GM23338 (cell line): ENCODE measurements at regions not wholly inside any gene's neighbourhood (a gene's known extent, or its start where the extent isn't known, plus 50 kb on each side); places are given as distances from the start of the nearest gene placed in this dataset.

ENCODE experiments used
- ATAC-seq: fragments of 200-7000 bp; cut with Tn5 transposase; 3 replicates; pipeline ENCODE4 v1.9.1; 2020
- DNase-seq: peaks from one replicate; pipeline ENCODE4 v3.0.0-alpha.2; 2015; ENCODE audit warnings: low spot score
- H2AFZ ChIP-seq: fragments of 200-600 bp; sonication (generic); 2 replicates; pipeline ENCODE4 v1.8.0; 2016; ENCODE audit warnings: antibody characterized with exemption, mild to moderate bottlenecking, moderate library complexity
- H3F3A ChIP-seq: fragments of 200-600 bp; sonication (generic); replicated peaks from 2 replicates; pipeline ENCODE4 v1.8.0; 2017; ENCODE audit warnings: antibody characterized with exemption, mixed run types, low read depth
- H3K27ac ChIP-seq: fragments of 200-600 bp; sonication (generic); 2 replicates; pipeline ENCODE4 v1.6.1; 2016; ENCODE audit warnings: low read depth
- H3K27me3 ChIP-seq: fragments of 200-600 bp; sonication (generic); 2 replicates; pipeline ENCODE4 v1.8.0; 2016; ENCODE audit warnings: mild to moderate bottlenecking, mixed run types, moderate library complexity; ENCODE audit not compliant: insufficient read depth
- H3K36me3 ChIP-seq: fragments of 200-600 bp; sonication (generic); 2 replicates; pipeline ENCODE4 v1.8.0; 2016; ENCODE audit warnings: mild to moderate bottlenecking; ENCODE audit not compliant: insufficient read depth
- H3K4me1 ChIP-seq: fragments of 200-600 bp; sonication (generic); 2 replicates; pipeline ENCODE4 v1.8.0; 2016; ENCODE audit warnings: mild to moderate bottlenecking, moderate library complexity; ENCODE audit not compliant: insufficient read depth
- H3K4me2 ChIP-seq: fragments of 200-600 bp; sonication (generic); 2 replicates; pipeline ENCODE4 v1.7.1; 2017; ENCODE audit warnings: mixed run types
- H3K4me3 ChIP-seq: fragments of 200-600 bp; sonication (generic); 2 replicates; pipeline ENCODE4 v1.6.1; 2016; ENCODE audit warnings: mixed run types
- H3K79me2 ChIP-seq: fragments of 200-600 bp; sonication (generic); replicated peaks from 2 replicates; pipeline ENCODE4 v1.8.0; 2017; ENCODE audit warnings: mild to moderate bottlenecking; ENCODE audit not compliant: insufficient read depth
- H3K9me2 ChIP-seq: fragments of 200-600 bp; sonication (generic); 2 replicates; pipeline ENCODE4 v1.8.0; 2017; ENCODE audit not compliant: insufficient read depth
- H4K20me1 ChIP-seq: fragments of 200-600 bp; sonication (generic); replicated peaks from 2 replicates; pipeline ENCODE4 v1.8.0; 2017; ENCODE audit warnings: mild to moderate bottlenecking; ENCODE audit not compliant: insufficient read depth
- H3K27ac Mint-ChIP-seq: 2 replicates; pipeline ENCODE4 v1.8.0; 2020; ENCODE audit warnings: inconsistent platforms, mild to moderate bottlenecking, moderate library complexity, mixed read lengths
- H3K27me3 Mint-ChIP-seq: 3 replicates; pipeline ENCODE4 v1.8.0; 2022; ENCODE audit warnings: low read depth, mild to moderate bottlenecking, moderate library complexity, mixed read lengths, inconsistent platforms; ENCODE audit not compliant: insufficient read depth, poor library complexity
- H3K36me3 Mint-ChIP-seq: 3 replicates; pipeline ENCODE4 v1.8.0; 2021; ENCODE audit warnings: low read depth, mild to moderate bottlenecking, inconsistent platforms, moderate library complexity, mixed read lengths
- H3K4me1 Mint-ChIP-seq: 3 replicates; pipeline ENCODE4 v1.8.0; 2020; ENCODE audit warnings: mild to moderate bottlenecking, inconsistent platforms, mixed read lengths
- H3K4me3 Mint-ChIP-seq: 3 replicates; pipeline ENCODE4 v1.8.0; 2021; ENCODE audit warnings: moderate library complexity, mild to moderate bottlenecking, inconsistent platforms, mixed read lengths
- H3K9me3 Mint-ChIP-seq: 3 replicates; pipeline ENCODE4 v1.8.0; 2020; ENCODE audit warnings: moderate library complexity, mild to moderate bottlenecking, inconsistent platforms, mixed read lengths
- EZH2 ChIP-seq: fragments of 200-600 bp; sonication (generic); IDR thresholded peaks from one replicate; pipeline ENCODE4 v1.8.0; 2017; ENCODE audit warnings: antibody characterized with exemption, mild to moderate bottlenecking, low read depth; ENCODE audit not compliant: unreplicated experiment
- EZH2phosphoT487 ChIP-seq: fragments of 200-600 bp; sonication (generic); IDR thresholded peaks from one replicate; pipeline ENCODE4 v1.8.1; 2018; ENCODE audit warnings: antibody characterized with exemption; ENCODE audit not compliant: unreplicated experiment
- JUNB ChIP-seq: IDR thresholded peaks from one replicate; pipeline ENCODE4 v1.6.1; 2016; ENCODE audit warnings: antibody characterized with exemption; ENCODE audit not compliant: unreplicated experiment
- NANOG ChIP-seq: IDR thresholded peaks from 2 replicates; pipeline ENCODE4 v1.6.1; 2016; ENCODE audit warnings: antibody characterized with exemption, borderline replicate concordance
- STAT1 ChIP-seq: IDR thresholded peaks from one replicate; pipeline ENCODE4 v1.6.1; 2016; ENCODE audit warnings: antibody characterized with exemption; ENCODE audit not compliant: unreplicated experiment
- ZNF114 ChIP-seq: fragments of 250-450 bp; sonication (Bioruptor Pico); IDR thresholded peaks from 2 replicates; pipeline ENCODE4 v1.5.0; 2020; ENCODE audit warnings: mild to moderate bottlenecking, moderate library complexity
- ZNF331 ChIP-seq: fragments of 250-450 bp; sonication (Bioruptor Pico); IDR thresholded peaks from 2 replicates; pipeline ENCODE4 v1.5.0; 2020; ENCODE audit warnings: low read depth, mild to moderate bottlenecking, moderate library complexity
- TF ChIP-seq, protein P1 (sequence below): IDR thresholded peaks from 2 replicates; pipeline ENCODE4 v1.6.1; 2016; ENCODE audit warnings: antibody characterized with exemption
- TF ChIP-seq, protein P2 (sequence below): IDR thresholded peaks from one replicate; pipeline ENCODE4 v1.6.1; 2018; ENCODE audit warnings: antibody characterized with exemption; ENCODE audit not compliant: unreplicated experiment
- TF ChIP-seq, protein P3 (sequence below), 2 experiments: fragments of 200-600 bp in 1 of 2; sonication (generic) in 1 of 2; conservative IDR thresholded peaks; 2 replicates each; pipeline versions ENCODE4 v1.5.1 to v1.6.1; 2016 to 2017; ENCODE audit warnings: antibody characterized with exemption in 2 of 2, low read depth in 2 of 2, mild to moderate bottlenecking in 2 of 2, moderate library complexity in 1 of 2

DNA sequence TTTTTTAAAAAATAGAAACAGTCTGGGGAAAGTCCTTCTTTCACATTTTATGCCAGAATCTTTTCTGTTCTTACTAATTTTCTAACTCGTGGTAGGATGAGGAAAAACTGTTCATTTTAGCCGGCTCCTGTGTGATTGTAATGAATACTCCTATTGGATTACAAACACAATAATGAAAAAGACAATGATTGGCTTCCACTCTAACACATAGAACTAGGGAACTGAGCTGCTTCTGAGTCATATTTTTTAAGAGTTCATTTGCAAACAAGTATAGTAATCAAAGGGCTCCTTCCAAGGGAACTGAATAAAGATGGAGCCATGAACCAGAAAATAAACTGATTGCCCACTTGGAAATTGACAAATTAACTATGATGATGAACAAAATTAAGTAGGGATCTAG, 265.3 kb upstream of the TCF21 start:
- Histone ChIP-seq H3K9me2 (peaks cover 2% of the 10 kb centered on the region; the same call in 1 of the 2 replicates), H3K4me1 (no peaks in the 10 kb centered on the region), H4K20me1 (no peaks in the 10 kb centered on the region), H3K27ac (no peak overlapping the region), H3K27me3 (no peaks in the 10 kb centered on the region), H3K4me2 (no peak overlapping the region), H3K4me3 (no peak overlapping the region), H2AFZ (peak overlapping the region; percentile 81; the same call in 1 of the 2 replicates), H3F3A (no peaks in the 10 kb centered on the region), H3K79me2 (no peaks in the 10 kb centered on the region), H3K36me3 (no peaks in the 10 kb centered on the region)
- ATAC-seq, result no peak
- Mint-ChIP-seq H3K9me3 (peaks cover 5% of the 10 kb centered on the region; the same call in 2 of the 3 replicates), H3K27ac (no peak overlapping the region), H3K36me3 (no peaks in the 10 kb centered on the region), H3K4me1 (no peaks in the 10 kb centered on the region), H3K4me3 (no peak overlapping the region), H3K27me3 (no peaks in the 10 kb centered on the region)
- TF ChIP-seq EZH2phosphoT487, result no peak
- TF ChIP-seq NANOG, result no peak
- TF ChIP-seq, protein P1, sequence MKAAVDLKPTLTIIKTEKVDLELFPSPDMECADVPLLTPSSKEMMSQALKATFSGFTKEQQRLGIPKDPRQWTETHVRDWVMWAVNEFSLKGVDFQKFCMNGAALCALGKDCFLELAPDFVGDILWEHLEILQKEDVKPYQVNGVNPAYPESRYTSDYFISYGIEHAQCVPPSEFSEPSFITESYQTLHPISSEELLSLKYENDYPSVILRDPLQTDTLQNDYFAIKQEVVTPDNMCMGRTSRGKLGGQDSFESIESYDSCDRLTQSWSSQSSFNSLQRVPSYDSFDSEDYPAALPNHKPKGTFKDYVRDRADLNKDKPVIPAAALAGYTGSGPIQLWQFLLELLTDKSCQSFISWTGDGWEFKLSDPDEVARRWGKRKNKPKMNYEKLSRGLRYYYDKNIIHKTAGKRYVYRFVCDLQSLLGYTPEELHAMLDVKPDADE, result no peak
- TF ChIP-seq, protein P2, sequence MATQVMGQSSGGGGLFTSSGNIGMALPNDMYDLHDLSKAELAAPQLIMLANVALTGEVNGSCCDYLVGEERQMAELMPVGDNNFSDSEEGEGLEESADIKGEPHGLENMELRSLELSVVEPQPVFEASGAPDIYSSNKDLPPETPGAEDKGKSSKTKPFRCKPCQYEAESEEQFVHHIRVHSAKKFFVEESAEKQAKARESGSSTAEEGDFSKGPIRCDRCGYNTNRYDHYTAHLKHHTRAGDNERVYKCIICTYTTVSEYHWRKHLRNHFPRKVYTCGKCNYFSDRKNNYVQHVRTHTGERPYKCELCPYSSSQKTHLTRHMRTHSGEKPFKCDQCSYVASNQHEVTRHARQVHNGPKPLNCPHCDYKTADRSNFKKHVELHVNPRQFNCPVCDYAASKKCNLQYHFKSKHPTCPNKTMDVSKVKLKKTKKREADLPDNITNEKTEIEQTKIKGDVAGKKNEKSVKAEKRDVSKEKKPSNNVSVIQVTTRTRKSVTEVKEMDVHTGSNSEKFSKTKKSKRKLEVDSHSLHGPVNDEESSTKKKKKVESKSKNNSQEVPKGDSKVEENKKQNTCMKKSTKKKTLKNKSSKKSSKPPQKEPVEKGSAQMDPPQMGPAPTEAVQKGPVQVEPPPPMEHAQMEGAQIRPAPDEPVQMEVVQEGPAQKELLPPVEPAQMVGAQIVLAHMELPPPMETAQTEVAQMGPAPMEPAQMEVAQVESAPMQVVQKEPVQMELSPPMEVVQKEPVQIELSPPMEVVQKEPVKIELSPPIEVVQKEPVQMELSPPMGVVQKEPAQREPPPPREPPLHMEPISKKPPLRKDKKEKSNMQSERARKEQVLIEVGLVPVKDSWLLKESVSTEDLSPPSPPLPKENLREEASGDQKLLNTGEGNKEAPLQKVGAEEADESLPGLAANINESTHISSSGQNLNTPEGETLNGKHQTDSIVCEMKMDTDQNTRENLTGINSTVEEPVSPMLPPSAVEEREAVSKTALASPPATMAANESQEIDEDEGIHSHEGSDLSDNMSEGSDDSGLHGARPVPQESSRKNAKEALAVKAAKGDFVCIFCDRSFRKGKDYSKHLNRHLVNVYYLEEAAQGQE, result no peak
- TF ChIP-seq STAT1, result no peak
- no peak for TF ChIP-seq ZNF331 (CRISPR knock-in tag)
- TF ChIP-seq EZH2, result no peak
- DNase-seq, result no peak

DNA sequence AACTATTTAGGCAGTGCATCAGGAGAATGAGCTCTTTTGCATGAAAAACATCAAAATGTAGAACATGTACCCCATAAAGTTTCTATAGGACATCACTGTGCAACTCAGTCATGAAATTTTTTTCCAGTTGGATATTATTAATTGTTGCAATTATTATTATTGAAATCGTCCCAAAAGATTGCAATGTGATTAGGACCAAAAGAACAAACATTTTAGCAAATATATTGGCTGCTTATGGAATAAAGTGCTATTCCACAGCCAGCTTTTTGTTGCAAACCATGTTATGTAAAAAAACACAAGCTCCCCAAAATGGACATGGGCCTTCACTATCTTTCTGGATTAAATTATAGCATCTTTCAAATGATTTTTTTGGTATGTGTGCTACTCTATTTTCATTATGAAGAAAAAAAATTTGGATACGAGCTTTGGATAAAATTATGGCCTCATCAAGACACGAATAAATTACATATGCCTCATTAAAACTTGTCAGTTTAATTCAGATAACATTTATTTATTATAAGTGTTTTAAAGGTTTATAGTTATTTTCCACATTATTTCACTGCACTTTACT, 262.7 kb upstream of the TCF21 start:
- Histone ChIP-seq H3K36me3 (no peaks in the 10 kb centered on the region), H3K27ac (no peak overlapping the region), H3K4me1 (no peaks in the 10 kb centered on the region), H2AFZ (no peak overlapping the region), H3F3A (no peaks in the 10 kb centered on the region), H3K27me3 (no peaks in the 10 kb centered on the region), H3K4me2 (no peak overlapping the region), H3K79me2 (no peaks in the 10 kb centered on the region), H3K9me2 (peaks cover 2% of the 10 kb centered on the region; the same call in 1 of the 2 replicates), H3K4me3 (no peak overlapping the region), H4K20me1 (no peaks in the 10 kb centered on the region)
- Mint-ChIP-seq H3K9me3 (no peaks in the 10 kb centered on the region), H3K27me3 (no peaks in the 10 kb centered on the region), H3K27ac (no peak overlapping the region), H3K4me3 (no peak overlapping the region), H3K36me3 (no peaks in the 10 kb centered on the region), H3K4me1 (no peaks in the 10 kb centered on the region)
- TF ChIP-seq ZNF114 (no peak), JUNB (no peak)
- TF ChIP-seq, protein P3, sequence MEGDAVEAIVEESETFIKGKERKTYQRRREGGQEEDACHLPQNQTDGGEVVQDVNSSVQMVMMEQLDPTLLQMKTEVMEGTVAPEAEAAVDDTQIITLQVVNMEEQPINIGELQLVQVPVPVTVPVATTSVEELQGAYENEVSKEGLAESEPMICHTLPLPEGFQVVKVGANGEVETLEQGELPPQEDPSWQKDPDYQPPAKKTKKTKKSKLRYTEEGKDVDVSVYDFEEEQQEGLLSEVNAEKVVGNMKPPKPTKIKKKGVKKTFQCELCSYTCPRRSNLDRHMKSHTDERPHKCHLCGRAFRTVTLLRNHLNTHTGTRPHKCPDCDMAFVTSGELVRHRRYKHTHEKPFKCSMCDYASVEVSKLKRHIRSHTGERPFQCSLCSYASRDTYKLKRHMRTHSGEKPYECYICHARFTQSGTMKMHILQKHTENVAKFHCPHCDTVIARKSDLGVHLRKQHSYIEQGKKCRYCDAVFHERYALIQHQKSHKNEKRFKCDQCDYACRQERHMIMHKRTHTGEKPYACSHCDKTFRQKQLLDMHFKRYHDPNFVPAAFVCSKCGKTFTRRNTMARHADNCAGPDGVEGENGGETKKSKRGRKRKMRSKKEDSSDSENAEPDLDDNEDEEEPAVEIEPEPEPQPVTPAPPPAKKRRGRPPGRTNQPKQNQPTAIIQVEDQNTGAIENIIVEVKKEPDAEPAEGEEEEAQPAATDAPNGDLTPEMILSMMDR (conservative IDR thresholded peaks at IDR 0.05; ENCODE audit: low read depth in 2 of 2), result no peak
- ATAC-seq (no peak), DNase-seq (no peak)
